GM10266 (cell line): ENCODE measurements at regions not wholly inside any gene's neighbourhood (a gene's known extent, or its start where the extent isn't known, plus 50 kb on each side); places are given as distances from the start of the nearest gene placed in this dataset.

ENCODE experiments used
- DNase-seq: peaks from one replicate; pipeline ENCODE4 v3.0.0; 2012; ENCODE audit errors: extremely low spot score
- TF ChIP-seq, protein P1 (sequence below): IDR thresholded peaks from 2 replicates; pipeline ENCODE4 v1.5.1; 2012; ENCODE audit warnings: mild to moderate bottlenecking, low read depth; ENCODE audit not compliant: control insufficient read depth, insufficient read depth; ENCODE audit errors: missing control alignments

DNA sequence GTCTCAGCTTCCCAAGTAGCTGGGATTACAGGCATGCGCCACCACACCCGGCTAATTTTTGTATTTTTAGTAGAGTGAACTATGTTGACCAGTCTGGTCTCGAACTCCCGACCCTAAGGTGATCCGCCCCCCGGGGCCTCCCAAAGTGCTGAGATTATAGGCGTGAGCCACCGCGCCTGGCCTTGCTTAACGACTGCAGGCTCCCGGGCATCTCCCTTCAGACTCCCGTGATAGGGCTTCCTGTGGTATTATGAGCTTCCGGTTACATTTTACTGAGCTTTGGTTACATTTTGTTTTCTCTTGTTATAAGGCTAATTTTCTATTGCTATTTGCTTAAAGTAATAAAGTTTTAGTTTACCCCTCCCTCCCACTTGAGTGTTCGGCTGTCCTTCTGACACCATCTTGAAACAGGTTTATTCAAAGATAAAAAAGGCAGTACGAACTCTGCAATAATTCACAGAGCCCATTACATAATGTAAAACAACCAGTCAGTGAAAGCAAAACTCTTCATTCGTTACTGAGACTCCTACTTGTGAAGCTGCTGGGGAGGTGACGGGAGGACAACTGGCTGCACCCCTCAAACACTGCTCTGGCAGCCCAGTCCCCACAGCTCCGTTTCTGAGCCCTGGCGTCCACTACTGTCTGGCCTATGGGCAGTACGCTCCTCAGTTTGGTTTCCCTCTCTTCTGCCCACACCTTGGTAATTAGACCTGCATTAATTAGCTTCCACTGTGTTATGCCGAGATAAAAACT, 795.7 kb upstream of the SLIT2 start:
- TF ChIP-seq, protein P1, sequence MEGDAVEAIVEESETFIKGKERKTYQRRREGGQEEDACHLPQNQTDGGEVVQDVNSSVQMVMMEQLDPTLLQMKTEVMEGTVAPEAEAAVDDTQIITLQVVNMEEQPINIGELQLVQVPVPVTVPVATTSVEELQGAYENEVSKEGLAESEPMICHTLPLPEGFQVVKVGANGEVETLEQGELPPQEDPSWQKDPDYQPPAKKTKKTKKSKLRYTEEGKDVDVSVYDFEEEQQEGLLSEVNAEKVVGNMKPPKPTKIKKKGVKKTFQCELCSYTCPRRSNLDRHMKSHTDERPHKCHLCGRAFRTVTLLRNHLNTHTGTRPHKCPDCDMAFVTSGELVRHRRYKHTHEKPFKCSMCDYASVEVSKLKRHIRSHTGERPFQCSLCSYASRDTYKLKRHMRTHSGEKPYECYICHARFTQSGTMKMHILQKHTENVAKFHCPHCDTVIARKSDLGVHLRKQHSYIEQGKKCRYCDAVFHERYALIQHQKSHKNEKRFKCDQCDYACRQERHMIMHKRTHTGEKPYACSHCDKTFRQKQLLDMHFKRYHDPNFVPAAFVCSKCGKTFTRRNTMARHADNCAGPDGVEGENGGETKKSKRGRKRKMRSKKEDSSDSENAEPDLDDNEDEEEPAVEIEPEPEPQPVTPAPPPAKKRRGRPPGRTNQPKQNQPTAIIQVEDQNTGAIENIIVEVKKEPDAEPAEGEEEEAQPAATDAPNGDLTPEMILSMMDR: no peak
- DNase-seq: no peak

DNA sequence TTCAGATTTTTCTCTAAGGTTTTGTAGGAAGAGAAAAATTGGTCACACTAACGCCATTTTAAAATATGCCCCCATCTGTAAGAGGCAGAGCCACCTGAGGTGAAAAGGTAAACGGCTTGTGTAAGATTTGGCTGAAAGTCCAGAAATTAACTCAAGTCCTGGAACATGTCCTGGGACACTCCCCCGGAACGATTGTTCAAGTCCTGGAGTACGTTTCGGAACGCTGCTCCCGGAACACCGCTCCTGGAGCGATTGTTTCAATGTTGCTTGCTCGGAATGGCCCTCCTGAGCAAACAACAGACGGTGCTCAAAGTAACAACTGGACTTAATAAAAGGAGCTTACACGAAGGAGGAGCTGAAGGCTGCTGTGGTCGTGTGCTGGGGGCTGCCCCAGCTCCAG, 796.5 kb upstream of the SLIT2 start:
- no peak for DNase-seq
- TF ChIP-seq, protein P1: no peak

DNA sequence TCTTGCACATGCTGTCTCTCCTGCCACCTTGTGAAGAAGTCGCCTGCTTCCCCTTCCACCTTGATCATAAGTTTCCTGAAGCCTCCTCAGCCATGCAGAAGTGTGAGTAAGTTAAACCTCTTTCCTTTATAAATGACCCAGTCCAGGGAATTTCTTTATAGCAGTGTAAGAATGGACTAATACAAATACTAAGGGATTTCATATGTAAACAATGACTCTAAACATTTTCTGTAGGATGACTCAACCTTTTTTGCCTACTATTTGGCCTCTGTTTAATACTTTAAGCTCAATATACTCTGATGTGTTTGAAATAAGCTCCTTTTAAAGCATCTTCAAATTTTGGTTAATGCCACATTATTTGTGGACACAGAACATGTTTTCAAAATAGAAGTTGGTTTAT, 813.5 kb upstream of the SLIT2 start:
- TF ChIP-seq, protein P1: no peak
- no peak for DNase-seq

DNA sequence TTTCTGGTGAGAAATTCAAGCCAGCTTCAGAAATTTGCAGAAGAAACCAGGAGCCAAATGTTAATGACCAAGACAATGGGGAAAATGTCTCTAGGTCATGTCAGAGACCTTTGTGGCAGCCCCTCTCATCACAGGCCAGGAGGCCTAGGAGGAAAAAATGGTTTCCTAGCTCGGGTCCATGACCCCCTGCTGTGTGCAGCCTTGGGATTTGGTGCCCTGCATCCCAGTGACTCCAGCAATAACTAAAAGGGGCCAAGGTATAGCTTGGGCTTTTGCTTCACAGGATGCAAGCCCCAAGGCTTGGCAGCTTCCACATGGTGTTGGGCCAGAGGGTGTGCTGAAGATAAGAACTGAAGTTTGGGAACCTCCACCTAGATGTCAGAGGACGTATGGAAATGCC, 814.7 kb upstream of the SLIT2 start:
- TF ChIP-seq, protein P1: no peak
- DNase-seq: no peak

DNA sequence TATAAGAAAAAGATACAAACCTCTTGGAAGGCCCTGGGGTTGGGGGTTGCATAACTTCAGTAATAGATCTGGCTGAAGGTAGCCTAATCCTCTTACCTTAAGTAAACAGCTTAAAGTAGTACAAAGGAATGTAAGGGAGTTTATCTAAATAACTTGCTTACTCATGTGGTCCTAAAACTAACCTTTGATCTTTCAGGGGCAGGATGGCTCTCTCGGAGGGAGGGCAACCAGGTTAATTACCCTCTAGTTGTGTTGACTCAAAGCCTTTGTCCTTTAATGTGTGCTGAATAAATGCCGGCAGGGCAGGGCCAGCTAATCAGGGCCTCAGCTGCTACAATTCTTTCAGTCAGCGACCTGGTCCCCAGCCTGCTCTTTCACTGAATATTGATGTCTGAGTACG, 822.0 kb upstream of the SLIT2 start:
- no peak for DNase-seq
- TF ChIP-seq, protein P1: no peak

DNA sequence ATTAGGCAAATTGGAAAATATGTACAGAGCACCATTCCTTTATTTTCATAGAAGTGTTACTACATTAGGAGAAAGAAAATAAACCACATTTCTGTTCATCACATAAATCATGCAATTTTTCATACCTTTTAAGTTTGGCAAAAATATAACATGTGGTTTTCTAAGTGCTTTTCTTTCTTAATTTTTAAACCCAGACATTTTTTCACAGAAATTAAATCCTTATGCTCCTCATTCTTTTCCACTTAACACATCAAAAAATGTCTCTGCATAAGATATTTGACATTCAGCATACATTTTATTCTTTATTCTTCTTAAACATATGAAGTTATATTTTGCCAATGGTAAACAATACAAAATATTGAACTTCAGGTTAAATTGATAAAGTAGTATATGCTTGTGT, 826.6 kb upstream of the SLIT2 start:
- TF ChIP-seq, protein P1: no peak
- no peak for DNase-seq

DNA sequence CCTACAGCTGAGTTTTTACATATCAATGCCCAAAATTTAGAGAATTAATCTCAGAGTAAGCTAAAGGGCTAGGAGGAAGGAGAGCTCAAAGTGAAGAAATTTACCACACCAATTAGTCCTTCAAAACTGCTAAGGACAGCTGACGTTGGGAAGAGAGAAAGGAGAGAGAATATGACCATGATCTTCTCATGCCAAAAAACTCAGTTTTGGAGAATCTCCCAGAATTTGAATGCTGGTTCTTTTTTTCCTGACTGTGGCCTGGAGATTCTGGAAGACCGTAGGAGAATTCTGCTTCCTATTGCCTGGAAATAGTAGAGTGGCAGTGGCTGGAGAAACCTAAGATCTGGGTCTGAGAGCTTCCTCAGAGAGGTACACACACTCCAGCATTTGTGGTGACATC, 834.4 kb upstream of the SLIT2 start:
- TF ChIP-seq, protein P1: no peak
- no peak for DNase-seq
